Activated naive CD4-positive, alpha-beta T cell (primary cell): ENCODE measurements at regions not wholly inside any gene's neighbourhood (a gene's known extent, or its start where the extent isn't known, plus 50 kb on each side); places are given as distances from the start of the nearest gene placed in this dataset.
"Not testable (repeated sequence)": the region's sequence is repeated elsewhere in the genome, so short reads cannot be mapped to it uniquely, and the experiment has no call there.

Source experiments
- DNase-seq, 4 experiments: peaks; one replicate each; lab custom pipeline; 2025; lab: John Stamatoyannopoulos, UW

- no peak for DNase-seq
Measured at GRCh38 chr4:34289962-34290361, 1954.4 kb downstream of the ARAP2 start.

GRCh38 chr4:34293459-34293858 lies 1950.9 kb downstream of the ARAP2 start:
- no peak for DNase-seq

GRCh38 chr4:34309383-34309906 lies 1934.9 kb downstream of the ARAP2 start:
- DNase-seq: no peak

- DNase-seq: no peak
Measured at GRCh38 chr4:34318773-34319172, 1925.5 kb downstream of the ARAP2 start.

GRCh38 chr4:34323549-34324320 lies 1920.6 kb downstream of the ARAP2 start:
- DNase-seq: no peak

GRCh38 chr4:34328939-34329338 lies 1915.4 kb downstream of the ARAP2 start:
- DNase-seq: no peak

GRCh38 chr4:34335156-34335555 lies 1909.2 kb downstream of the ARAP2 start:
- DNase-seq: not testable (repeated sequence)

- not testable (repeated sequence) for DNase-seq
Measured at GRCh38 chr4:34335556-34335955, 1908.8 kb downstream of the ARAP2 start.

GRCh38 chr4:34362654-34363053 lies 1881.7 kb downstream of the ARAP2 start:
- no peak for DNase-seq

- no peak for DNase-seq
Measured at GRCh38 chr4:34363842-34364241, 1880.5 kb downstream of the ARAP2 start.

GRCh38 chr4:34365946-34366345 lies 1878.4 kb downstream of the ARAP2 start:
- DNase-seq: no peak

GRCh38 chr4:34371676-34372075 lies 1872.6 kb downstream of the ARAP2 start:
- no peak for DNase-seq

- DNase-seq: no peak
Measured at GRCh38 chr4:34372815-34373214, 1871.5 kb downstream of the ARAP2 start.

GRCh38 chr4:34373456-34373855 lies 1870.9 kb downstream of the ARAP2 start:
- no peak for DNase-seq

- no peak for DNase-seq
Measured at GRCh38 chr4:34412233-34412632, 1832.1 kb downstream of the ARAP2 start.

- no peak for DNase-seq
Measured at GRCh38 chr4:34412911-34413310, 1831.4 kb downstream of the ARAP2 start.

- DNase-seq: no peak
Measured at GRCh38 chr4:34417160-34417559, 1827.2 kb downstream of the ARAP2 start.

GRCh38 chr4:34419871-34420270 lies 1824.4 kb downstream of the ARAP2 start:
- DNase-seq: no peak

- DNase-seq: no peak
Measured at GRCh38 chr4:34422472-34423175, 1821.7 kb downstream of the ARAP2 start.

- no peak for DNase-seq
Measured at GRCh38 chr4:34432706-34433105, 1811.6 kb downstream of the ARAP2 start.

- not testable (repeated sequence) for DNase-seq
Measured at GRCh38 chr4:34434377-34434776, 1809.9 kb downstream of the ARAP2 start.

- no peak for DNase-seq
Measured at GRCh38 chr4:34464196-34464595, 1780.1 kb downstream of the ARAP2 start.

GRCh38 chr4:34466411-34466810 lies 1777.9 kb downstream of the ARAP2 start:
- DNase-seq: no peak
